ENCODE measurements at regions not wholly inside any gene's neighbourhood (a gene's known extent, or its start where the extent isn't known, plus 50 kb on each side); places are given as distances from the start of the nearest gene placed in this dataset.

DNA sequence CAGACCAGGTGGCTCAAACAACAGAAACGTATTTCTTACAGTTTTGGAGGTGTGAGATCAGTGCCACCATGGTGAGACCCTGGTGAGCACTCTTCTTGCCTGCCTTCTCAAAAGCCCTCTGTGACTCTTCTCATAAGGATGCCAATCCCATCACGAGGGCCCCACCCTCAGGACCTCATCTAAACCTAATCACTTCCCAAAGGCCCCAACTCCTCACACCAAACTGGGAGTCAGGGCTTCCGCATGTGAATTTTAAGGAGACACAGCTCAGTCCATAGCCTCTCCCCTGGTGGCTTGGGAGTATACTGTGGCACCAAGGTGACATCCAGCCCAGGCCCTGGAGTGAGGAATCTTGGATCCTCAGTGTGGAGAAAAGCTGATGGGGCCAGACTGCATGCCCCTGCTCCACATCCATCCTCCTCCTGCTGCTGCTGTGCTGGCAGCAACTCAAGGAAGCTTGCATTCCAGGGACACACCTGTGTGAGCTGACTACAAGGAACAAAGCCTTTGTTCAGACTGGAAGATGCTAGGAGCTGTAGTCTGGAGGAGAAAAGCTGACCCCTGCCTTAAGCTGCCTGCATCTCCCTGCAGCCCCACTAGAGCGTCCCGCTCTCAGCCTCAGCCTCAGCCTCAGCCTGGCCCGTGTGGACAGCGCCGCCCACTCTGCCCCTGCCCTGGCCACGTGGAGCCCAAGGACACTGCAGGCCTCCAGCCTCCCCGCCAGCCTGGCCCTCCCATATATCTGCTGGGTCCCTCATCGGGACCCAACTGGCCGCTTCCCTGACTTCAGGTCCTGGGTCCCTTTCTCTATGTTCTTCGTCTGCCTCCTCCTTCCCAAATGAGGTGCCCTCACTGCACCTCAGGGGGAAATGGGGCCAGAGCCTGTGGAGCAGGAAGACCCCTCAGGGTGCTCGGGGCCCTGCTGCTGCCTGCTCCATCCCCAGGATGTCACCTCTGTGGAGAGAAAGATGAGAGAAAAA lies 87.8 kb upstream of the RAB6C start:
- H3K4me1 ChIP-seq = no peaks in the 10 kb centered on the region
- TF ChIP-seq, protein P1, sequence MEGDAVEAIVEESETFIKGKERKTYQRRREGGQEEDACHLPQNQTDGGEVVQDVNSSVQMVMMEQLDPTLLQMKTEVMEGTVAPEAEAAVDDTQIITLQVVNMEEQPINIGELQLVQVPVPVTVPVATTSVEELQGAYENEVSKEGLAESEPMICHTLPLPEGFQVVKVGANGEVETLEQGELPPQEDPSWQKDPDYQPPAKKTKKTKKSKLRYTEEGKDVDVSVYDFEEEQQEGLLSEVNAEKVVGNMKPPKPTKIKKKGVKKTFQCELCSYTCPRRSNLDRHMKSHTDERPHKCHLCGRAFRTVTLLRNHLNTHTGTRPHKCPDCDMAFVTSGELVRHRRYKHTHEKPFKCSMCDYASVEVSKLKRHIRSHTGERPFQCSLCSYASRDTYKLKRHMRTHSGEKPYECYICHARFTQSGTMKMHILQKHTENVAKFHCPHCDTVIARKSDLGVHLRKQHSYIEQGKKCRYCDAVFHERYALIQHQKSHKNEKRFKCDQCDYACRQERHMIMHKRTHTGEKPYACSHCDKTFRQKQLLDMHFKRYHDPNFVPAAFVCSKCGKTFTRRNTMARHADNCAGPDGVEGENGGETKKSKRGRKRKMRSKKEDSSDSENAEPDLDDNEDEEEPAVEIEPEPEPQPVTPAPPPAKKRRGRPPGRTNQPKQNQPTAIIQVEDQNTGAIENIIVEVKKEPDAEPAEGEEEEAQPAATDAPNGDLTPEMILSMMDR (IDR thresholded peaks at IDR 0.05; ENCODE audit: low read depth, low read length) = no peak
- no peak for DNase-seq
- H3K27me3 ChIP-seq = no peaks in the 10 kb centered on the region
- H3K9me3 ChIP-seq = no peaks in the 10 kb centered on the region
- H3K4me3 ChIP-seq (ENCODE audit: low read depth, low read length) = no peak overlapping the region
- H3K36me3 ChIP-seq = no peaks in the 10 kb centered on the region

GRCh38 chr2:129892360-129892759 lies 87.1 kb upstream of the RAB6C start:
- TF ChIP-seq, protein P1 (IDR thresholded peaks at IDR 0.05; ENCODE audit: low read depth, low read length) = no peak
- no peaks in the 10 kb centered on the region for H3K4me1 ChIP-seq
- no peaks in the 10 kb centered on the region for H3K36me3 ChIP-seq
- no peaks in the 10 kb centered on the region for H3K27me3 ChIP-seq
- H3K9me3 ChIP-seq = no peaks in the 10 kb centered on the region
- H3K4me3 ChIP-seq (ENCODE audit: low read depth, low read length) = no peak overlapping the region
- DNase-seq = no peak

DNA sequence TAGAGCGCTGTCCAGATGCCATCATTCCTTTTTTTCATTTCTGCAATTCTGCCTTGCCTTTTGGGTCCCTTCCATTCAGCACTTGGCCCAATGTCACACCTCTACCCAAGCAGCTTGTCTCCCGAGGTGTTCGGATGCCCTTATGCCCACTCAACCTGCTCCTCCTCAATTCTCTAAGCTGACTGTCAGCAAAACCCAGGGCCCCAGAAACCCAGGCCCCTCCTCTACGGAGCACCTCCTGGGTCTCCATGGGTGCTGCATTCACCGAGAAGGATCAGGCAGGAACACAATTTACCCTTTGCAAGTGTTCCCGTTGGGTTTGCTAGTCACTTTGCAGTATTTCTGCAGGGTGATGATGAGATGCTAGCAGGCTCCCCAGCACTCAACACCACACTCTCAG lies 86.7 kb upstream of the RAB6C start:
- no peaks in the 10 kb centered on the region for H3K36me3 ChIP-seq
- no peak overlapping the region for H3K4me3 ChIP-seq (ENCODE audit: low read depth, low read length)
- TF ChIP-seq, protein P1 (IDR thresholded peaks at IDR 0.05; ENCODE audit: low read depth, low read length) = no peak
- no peaks in the 10 kb centered on the region for H3K9me3 ChIP-seq
- H3K4me1 ChIP-seq = no peaks in the 10 kb centered on the region
- DNase-seq = no peak
- no peaks in the 10 kb centered on the region for H3K27me3 ChIP-seq

- DNase-seq = no peak
- Histone ChIP-seq H3K4me1 (no peaks in the 10 kb centered on the region), H3K4me3 (ENCODE audit: low read depth, low read length) (no peak overlapping the region), H3K9me3 (no peaks in the 10 kb centered on the region), H3K36me3 (no peaks in the 10 kb centered on the region), H3K27me3 (no peaks in the 10 kb centered on the region)
- TF ChIP-seq, protein P1 (IDR thresholded peaks at IDR 0.05; ENCODE audit: low read depth, low read length) = no peak
Measured at GRCh38 chr2:129893244-129893643, 86.2 kb upstream of the RAB6C start.

DNA sequence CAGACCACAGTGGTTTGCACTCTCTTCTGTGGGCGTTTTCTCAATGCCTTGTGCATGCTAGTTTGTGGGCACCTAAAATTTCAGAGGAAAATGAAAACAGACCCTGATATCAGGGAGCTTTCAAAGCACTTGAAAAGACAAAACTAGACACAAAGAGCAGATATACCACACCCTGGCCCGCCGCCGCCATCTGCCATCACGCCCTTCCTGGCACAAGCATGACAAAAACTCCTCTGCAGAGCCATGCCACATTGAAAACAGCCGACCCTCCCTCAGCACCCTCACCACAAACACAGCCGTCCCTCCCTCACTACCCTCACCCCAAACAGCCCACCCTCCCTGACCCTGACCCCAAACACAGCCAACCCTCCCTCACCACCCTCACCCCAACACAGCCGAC lies 84.8 kb upstream of the RAB6C start:
- TF ChIP-seq, protein P1 (IDR thresholded peaks at IDR 0.05; ENCODE audit: low read depth, low read length) = no peak
- no peak for DNase-seq
- Histone ChIP-seq H3K36me3 (no peaks in the 10 kb centered on the region), H3K9me3 (no peaks in the 10 kb centered on the region), H3K4me3 (ENCODE audit: low read depth, low read length) (no peak overlapping the region), H3K27me3 (no peaks in the 10 kb centered on the region), H3K4me1 (no peaks in the 10 kb centered on the region)

DNA sequence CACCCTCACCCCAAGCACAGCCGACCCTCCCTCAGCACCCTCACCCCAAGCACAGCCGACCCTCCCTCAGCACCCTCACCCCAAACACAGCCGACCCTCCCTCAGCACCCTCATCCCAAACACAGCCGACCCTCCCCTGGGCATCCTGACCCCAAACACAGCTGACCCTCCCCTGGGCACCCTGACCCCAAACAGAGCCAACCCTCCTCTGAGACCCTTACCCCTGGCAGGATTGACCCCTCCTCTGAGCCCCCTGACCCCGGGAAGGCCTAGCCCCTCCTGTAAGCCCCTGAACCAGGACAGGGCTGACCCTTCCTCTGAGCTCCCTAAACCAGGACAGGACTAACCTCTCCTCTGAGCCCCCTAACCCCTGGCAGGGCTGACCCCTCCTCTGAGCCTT lies 84.4 kb upstream of the RAB6C start:
- H3K9me3 ChIP-seq = no peaks in the 10 kb centered on the region
- no peaks in the 10 kb centered on the region for H3K4me1 ChIP-seq
- no peaks in the 10 kb centered on the region for H3K27me3 ChIP-seq
- H3K4me3 ChIP-seq (ENCODE audit: low read depth, low read length) = no peak overlapping the region
- no peaks in the 10 kb centered on the region for H3K36me3 ChIP-seq
- no peak for DNase-seq
- TF ChIP-seq, protein P1 (IDR thresholded peaks at IDR 0.05; ENCODE audit: low read depth, low read length) = no peak
